ENCODE measurements at regions not wholly inside any gene's neighbourhood (a gene's known extent, or its start where the extent isn't known, plus 50 kb on each side); places are given as distances from the start of the nearest gene placed in this dataset.

DNA sequence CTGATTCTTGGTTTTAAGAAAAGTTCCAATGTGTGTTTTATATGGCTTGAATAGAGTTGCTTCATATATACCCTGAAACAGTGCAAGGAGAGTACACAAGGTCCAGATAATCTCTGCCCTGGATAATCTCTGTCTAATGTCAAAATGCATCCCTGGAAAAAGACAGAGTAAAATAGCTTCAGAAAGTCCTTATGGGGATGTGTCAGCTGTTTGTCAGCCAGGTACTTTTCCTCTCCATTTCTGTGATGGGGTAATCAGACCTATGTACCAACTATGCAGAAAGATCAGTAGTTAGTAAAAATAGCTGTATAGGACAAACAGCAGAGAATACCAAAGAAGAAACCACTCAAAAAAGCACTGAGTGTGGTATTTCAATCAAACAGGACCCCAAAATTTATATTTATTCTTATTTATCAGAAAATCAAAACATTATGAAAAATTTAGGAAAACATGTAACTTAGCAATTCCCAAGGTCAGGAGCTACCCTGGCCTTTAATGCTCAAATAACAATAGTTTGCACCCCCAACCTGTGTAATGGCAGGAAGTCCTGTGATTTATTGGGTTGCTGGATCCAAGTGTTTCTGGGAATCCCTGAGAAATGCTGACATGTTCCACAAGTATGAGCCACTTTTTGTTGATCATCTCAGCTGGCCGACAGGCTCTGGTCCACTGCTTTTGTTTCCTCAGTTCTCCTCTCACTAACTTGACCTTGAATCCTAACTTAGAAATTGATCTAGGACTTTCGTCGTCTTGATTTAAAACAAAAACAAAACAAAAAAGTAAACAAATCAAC lies 69.6 kb downstream of the MDH1 start:
- DNase-seq: no peak

DNA sequence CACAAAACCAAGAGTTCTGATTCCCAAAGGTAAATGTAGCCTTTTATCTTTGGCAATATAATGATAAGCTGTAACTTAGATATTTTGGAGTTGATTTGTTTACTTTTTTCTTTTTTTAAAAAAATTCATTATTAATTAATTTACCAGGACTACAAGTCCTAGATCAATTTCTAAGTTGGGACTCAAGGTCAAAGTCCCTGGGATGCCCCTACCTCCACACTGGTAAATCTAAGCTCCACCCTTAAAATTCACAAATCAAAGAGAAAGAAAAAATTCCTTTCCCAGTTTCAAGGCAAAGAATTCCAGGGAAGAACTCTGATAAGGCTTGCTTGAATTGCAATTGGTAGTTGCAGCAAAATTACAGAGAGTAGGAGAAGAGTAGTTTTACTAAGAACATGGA lies 71.3 kb downstream of the MDH1 start:
- DNase-seq: no peak

GRCh38 chr2:63661076-63661475 lies 72.3 kb downstream of the MDH1 start:
- DNase-seq: no peak

DNA sequence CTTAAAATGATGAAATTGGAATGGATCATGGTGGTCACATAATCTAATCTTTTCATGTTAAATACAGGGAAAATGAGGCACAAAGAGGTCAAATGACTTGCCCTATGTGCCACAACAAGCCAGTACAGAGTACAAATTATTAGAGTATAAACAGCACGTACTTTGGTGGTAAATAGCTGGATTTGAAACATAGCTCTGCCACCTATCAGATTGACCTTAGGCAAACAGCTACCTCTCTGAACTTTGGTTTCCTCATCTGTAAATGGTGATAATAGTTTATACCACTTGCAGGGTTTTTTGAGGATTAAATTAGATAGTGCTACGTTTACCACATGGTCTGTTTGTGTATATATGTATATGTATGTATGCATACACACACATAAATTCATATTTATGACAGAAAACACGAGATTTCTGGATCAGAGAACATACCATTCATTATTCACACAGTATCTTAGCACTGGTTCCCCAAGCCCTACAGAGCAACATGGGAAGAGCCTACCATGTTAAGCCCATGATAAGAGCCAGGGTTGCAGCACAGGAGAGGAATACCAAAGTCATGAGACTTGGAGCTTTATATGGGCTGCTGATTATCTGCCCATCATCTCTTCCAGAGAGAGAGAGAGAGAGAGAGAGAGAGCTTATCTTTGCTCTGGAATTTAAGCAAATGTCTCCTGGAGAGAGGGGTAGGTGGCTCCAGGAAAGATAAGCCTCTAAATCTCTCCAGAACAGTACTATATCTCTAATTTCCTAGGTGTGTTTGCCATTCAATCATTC lies 73.5 kb downstream of the MDH1 start:
- no peak for DNase-seq

DNA sequence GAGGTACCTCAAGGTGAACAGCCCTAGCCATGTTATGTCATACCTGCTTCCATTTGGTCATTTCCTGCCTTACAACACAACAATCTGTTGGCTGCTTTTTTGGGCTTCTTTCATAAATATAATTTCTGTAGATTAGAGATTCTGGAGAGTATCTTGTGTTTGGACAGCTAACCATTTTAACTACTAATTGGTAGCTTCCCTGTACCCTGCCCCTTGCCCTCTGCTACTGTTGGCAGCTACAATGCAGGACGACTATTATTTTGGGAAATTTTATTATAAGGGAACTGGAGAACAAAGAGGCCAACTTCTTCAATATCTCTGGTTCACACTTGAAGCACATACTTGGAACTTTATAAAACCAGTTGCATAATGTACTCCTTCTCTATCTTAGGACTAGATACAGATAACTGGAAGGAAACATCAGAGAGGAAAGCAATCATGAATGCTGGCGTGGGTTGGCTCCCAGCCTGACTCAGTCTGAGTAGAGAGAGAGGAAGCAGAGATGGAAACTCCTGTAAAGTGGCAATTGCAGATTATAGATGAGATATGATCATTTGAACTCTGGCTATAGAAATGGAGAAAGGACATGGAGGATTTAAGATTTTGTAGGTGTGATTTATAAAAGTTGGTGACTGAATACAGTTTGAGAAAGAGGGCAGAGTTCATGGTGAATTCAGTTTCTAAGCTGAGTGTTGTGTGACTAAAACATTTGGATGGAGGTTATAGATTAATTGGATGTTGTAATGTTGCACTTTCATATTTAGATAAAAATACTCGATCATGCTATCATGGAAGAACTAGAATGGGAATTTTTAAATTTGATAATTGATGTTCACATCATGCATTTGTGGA lies 74.5 kb downstream of the MDH1 start:
- DNase-seq: no peak

- DNase-seq: no peak
Measured at GRCh38 chr2:63665091-63665490, 76.3 kb downstream of the MDH1 start.

DNA sequence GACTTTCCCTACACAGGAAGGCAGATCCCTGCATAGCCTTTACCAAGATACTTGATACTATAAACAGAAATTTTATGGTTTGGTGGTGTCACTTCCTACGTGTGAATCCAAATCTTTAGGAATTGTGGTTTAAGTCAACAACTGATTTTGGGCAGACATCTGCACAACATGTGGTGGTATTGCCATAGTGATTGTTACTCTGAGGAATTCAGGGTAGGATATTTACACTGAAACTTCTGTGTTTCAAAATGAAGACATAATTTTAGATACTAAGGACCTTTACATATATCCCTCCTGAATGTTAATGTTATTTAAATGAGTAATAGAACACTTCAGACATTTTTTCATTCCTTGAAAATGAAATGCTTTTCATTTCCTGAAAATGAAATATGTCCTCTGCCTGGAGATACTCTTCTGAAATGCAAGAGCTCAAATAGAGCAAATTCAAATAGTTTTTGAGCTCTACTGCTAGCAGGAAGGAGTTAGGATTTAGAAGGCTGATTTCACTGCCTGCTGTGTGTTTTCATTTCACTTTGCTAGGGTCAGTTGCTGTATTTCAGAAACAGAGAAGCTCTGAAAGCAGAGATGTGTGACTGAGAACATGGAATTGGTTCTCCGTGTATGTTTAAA lies 77.2 kb downstream of the MDH1 start:
- no peak for DNase-seq

DNA sequence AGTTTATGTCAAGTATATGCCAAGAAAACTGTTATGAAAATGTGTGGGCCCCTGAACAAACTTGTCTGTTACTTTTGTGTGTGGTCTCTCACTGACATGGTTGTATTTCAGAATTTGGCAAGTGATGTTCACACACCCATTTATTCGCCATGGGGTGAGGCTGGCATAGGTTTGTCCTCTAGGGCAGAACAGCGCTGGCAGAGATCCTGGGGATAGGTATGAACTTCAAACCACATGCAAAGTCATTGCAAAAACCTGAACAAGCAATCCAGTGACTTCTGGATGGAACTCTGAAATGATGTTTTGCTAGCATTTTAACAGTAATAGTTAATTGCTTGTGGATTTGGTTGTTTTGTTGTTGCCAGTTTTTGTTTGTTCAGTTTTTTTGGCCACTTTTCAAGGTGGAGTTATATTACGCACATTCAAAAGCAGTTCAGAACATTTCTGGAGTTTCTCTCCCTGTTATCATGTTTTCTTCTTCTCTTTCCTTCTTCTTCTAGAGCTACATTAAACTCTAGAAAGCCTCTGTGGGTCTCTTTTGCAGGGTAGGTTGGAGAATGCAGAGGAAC lies 78.5 kb downstream of the MDH1 start:
- DNase-seq: no peak

GRCh38 chr2:63668000-63668399 lies 79.2 kb downstream of the MDH1 start:
- no peak for DNase-seq

GRCh38 chr2:63668466-63668865 lies 79.7 kb downstream of the MDH1 start:
- no peak for DNase-seq

DNA sequence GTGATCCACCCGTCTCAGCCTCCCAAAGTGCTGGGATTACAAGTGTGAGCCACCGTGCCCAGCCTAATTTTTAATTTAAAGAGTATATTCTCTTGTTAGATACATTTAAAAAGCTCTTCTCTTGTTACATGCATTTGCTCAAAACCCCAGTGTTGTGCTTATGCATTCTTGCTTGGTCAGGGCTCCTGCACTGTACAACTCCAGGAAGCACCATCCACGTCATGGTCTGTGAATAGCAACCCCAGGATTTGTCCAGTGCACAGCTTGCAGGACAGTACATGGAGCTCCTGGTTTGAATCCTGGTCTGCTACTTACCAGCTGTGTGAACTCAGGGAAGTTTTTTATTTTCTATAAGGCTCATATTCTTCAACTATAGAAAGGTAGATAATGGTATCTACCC lies 80.8 kb downstream of the MDH1 start:
- no peak for DNase-seq

DNA sequence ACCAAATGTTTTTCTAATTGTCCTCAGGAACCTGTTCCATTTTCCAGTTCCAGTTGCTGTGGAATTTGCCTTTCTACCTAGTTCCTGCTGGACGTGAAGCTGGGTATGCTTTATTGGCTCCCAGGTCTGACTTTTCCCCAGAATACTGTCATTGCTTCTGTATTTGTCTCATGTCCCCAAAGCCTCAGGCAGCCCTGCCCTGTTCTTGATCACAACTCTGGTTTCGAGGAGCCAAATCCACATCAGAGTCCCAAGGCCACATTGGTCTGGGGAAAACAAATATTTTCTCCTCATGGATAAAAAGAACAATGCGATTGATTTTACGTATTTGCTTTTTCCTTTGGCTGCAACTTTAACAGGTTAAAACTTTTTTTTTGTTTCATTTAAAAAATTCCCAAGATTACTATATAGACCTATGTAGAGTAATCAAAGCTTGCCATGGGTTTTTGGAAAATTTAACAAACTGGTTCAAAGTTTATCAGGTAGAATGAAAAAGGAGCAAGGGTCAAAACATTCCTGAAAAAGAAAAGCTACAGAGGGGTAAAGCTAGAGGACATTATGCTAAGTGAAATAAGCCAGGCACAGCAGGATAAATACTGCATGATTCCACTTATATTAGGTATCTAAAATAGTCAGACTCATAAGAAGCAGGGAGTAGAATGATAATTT lies 85.2 kb downstream of the MDH1 start:
- no peak for DNase-seq

DNA sequence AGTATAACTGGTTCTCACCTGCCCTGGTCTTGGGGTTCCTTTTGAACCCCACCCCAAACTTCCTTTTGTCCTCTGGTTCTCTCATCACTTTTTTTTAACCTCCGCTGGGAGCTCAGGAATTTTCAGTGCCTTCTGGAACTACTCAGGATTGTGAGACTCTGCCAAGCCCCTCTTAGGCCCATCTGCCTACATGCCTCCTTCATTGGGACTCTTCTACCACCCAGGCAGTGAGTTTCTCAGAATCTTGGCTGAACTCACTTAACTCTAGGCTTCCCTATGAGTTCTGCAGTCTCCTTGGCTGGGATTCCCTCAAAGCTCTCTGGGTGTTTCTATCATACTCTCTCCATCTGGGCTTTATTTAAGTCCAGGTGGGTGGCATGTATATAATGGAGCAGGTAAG lies 86.3 kb downstream of the MDH1 start:
- no peak for DNase-seq

DNA sequence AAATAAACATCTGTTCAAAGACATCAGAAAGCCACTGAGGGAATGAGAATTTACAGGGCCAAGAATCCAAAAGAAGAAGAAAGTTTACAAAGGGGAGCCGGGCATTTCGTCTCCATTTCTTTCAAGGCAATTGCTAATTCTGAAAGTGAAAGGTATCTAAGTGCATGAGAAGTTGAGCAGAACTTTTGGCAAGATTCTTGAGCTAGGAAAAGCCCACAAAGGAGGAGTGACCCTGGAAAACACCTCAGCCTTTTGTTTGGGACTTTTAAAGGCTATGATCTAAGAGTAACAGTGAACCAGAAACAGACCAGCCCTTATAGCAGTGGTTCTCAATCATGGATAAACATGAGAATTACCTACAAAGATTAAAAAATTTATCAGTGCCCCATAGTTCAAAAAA lies 87.4 kb downstream of the MDH1 start:
- no peak for DNase-seq

DNA sequence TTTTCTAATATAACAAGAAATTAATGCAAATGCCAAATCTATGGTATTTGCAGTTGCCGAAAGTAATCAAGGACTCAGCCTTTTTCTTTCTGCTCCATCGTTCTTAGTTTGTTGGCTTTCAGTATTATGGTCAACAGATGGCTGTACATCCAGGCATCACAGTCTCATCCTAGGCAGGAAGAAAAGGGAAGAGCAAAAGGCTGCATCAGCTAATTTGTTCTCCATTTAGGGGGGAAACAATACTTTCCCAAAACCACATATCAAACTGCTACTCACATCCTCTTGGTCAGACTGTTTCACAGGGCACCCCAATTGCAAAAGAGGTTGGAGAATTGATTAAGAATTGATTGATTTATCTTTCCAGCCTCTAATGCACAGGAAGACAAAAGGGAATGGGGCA lies 89.3 kb downstream of the MDH1 start:
- DNase-seq: no peak

GRCh38 chr2:63678551-63678950 lies 89.8 kb downstream of the MDH1 start:
- no peak for DNase-seq

DNA sequence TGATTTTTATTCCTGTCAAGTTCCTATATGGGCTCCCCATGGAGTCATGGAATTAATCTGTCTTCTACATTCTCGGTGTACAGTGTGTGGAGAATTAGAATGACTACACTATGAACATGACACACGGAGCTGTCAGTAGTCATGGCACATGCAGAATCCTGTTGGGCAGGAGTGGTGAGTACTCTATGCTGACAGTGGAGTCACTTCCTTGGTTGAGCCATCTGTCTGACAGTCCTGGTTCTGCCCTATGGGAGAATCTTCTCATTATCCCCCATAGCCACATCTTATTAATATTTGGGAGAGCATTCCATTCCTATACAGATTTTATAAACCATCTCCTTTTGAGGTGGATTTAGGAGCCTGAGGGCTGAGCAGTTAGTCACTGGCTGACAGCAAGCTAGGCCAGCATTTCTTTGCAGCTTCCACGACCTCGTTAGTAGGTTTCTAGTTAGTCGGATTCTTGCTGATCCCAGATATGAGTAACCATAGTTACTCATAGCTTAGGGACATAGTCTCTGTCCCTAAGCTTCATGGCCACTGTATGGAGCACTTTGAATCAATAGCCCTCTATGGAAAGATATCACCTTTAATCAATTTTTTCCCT lies 90.6 kb downstream of the MDH1 start:
- no peak for DNase-seq

GRCh38 chr2:63680455-63680854 lies 91.7 kb downstream of the MDH1 start:
- no peak for DNase-seq

GRCh38 chr2:63681896-63682295 lies 93.1 kb downstream of the MDH1 start:
- no peak for DNase-seq

DNA sequence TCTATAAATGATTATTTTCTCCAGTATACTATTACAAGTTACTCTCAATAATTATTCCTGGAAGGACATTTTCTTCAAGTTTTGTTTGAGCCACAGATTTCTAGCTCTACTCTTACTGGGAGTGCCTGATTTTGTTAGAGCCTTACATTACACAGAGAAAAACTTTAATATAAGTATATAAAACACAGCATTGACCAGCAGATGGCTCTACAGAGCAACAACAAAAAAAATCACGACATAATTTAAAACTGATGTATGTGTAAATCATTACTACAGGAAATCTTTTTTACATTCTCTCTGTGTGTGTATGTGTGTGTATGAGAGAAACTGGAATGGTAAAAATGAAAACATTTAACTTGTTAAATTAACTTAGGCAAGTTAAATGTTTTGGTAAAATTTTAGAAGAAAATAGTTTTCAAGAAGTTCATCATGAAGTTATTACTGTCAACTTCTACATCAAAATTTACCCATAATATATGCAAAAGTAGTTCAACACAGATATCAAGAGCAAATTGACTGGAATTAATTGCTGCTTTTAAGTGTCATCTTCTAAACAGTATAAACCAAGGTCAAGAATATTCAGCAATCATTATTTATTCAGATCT lies 103.3 kb downstream of the MDH1 start:
- peak; percentile 42 for DNase-seq

DNA sequence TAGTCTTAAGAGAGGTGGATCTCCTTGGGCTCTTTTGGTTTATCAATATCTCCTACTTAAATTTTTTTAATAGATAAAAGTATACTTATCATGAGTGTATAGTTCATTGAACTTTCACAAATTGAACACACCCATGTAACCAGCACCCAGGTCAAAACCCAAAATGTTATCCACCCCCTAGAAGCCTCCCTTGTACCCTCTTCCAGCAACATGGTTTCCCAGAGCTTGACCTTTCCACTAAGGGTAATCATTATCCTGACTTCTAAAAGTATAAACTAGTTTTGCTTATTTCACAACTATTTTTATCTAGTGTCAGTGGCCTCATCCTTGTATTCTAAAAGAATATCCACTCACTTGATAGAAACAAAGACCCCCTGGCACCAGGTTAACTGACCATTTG lies 106.8 kb downstream of the MDH1 start:
- no peak for DNase-seq
